SK-N-SH (cell line): ENCODE measurements at regions not wholly inside any gene's neighbourhood (a gene's known extent, or its start where the extent isn't known, plus 50 kb on each side); places are given as distances from the start of the nearest gene placed in this dataset.

ENCODE experiments used
- CHD2 ChIP-seq: fragments of 150-350 bp; IDR thresholded peaks from 2 replicates; pipeline ENCODE4 v1.6.1; 2018; ENCODE audit warnings: low read length; ENCODE audit not compliant: partially characterized antibody
- CTCF ChIP-seq: fragments of 200-600 bp; sonication (generic); IDR thresholded peaks from 2 replicates; pipeline ENCODE4 v1.6.1; 2017; ENCODE audit warnings: antibody characterized with exemption, mild to moderate bottlenecking, moderate library complexity
- RAD21 ChIP-seq: IDR thresholded peaks from 2 replicates; pipeline ENCODE4 v1.6.1; 2012; ENCODE audit warnings: mild to moderate bottlenecking, low read length
- TF ChIP-seq, protein P1 (sequence below): IDR thresholded peaks from 2 replicates; pipeline ENCODE4; 2012

- TF ChIP-seq CTCF: no peak
- TF ChIP-seq RAD21: no peak
- TF ChIP-seq CHD2: no peak
- TF ChIP-seq, protein P1, sequence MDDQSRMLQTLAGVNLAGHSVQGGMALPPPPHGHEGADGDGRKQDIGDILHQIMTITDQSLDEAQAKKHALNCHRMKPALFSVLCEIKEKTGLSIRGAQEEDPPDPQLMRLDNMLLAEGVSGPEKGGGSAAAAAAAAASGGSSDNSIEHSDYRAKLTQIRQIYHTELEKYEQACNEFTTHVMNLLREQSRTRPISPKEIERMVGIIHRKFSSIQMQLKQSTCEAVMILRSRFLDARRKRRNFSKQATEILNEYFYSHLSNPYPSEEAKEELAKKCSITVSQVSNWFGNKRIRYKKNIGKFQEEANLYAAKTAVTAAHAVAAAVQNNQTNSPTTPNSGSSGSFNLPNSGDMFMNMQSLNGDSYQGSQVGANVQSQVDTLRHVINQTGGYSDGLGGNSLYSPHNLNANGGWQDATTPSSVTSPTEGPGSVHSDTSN: no peak
These were observed 341.3 kb downstream of the SPRY2 start for GRCh38 chr13:79999601-80000000.
